Limb (tissue), 2 donors: ENCODE measurements at regions not wholly inside any gene's neighbourhood (a gene's known extent, or its start where the extent isn't known, plus 50 kb on each side); places are given as distances from the start of the nearest gene placed in this dataset.
A peak's percentile ranks its signal among the peaks of the same experiment; 100 is the strongest.

ENCODE experiments used
- DNase-seq, 2 donors: peaks; one replicate each; pipeline ENCODE4 v3.0.0-alpha.2; 2016; ENCODE audit errors: extremely low spot score in 2 of 2

- peak in 1 of 2 donors; percentile 37 for DNase-seq
These were observed 65.3 kb downstream of the METRNL start for GRCh38 chr17:83144421-83145357.

- no peak for DNase-seq
These were observed 65.9 kb downstream of the METRNL start for GRCh38 chr17:83145358-83145738.

GRCh38 chr17:83145831-83146230 is 66.4 kb downstream of the METRNL start:
- no peak for DNase-seq

GRCh38 chr17:83146347-83146746 is 66.9 kb downstream of the METRNL start:
- no peak for DNase-seq

- no peak for DNase-seq
These were observed 67.9 kb downstream of the METRNL start for GRCh38 chr17:83147280-83147679.

- DNase-seq = no peak
These were observed 69.1 kb downstream of the METRNL start for GRCh38 chr17:83148317-83149028.

- no peak for DNase-seq
These were observed 69.8 kb downstream of the METRNL start for GRCh38 chr17:83149029-83149725.

- DNase-seq = peak in 1 of 2 donors; percentile 19
These were observed 70.4 kb downstream of the METRNL start for GRCh38 chr17:83149761-83150251.

- no peak for DNase-seq
These were observed 71.1 kb downstream of the METRNL start for GRCh38 chr17:83150369-83151055.

GRCh38 chr17:83151056-83151441 is 71.6 kb downstream of the METRNL start:
- DNase-seq = no peak

- DNase-seq = peak in 1 of 2 donors; percentile 49
These were observed 72.2 kb downstream of the METRNL start for GRCh38 chr17:83151442-83152226.

GRCh38 chr17:83152227-83152744 is 72.9 kb downstream of the METRNL start:
- peak in 1 of 2 donors; percentile 28 for DNase-seq

GRCh38 chr17:83152745-83153611 is 73.6 kb downstream of the METRNL start:
- peak; percentile 30 to 44 for DNase-seq

GRCh38 chr17:83153681-83154310 is 74.4 kb downstream of the METRNL start:
- DNase-seq = peak in 1 of 2 donors; percentile 29

GRCh38 chr17:83154311-83155127 is 75.1 kb downstream of the METRNL start:
- DNase-seq = peak in 1 of 2 donors; percentile 35

GRCh38 chr17:83155128-83156121 is 76.0 kb downstream of the METRNL start:
- DNase-seq = peak in 1 of 2 donors; percentile 32
